ENCODE measurements at regions not wholly inside any gene's neighbourhood (a gene's known extent, or its start where the extent isn't known, plus 50 kb on each side); places are given as distances from the start of the nearest gene placed in this dataset.

DNA sequence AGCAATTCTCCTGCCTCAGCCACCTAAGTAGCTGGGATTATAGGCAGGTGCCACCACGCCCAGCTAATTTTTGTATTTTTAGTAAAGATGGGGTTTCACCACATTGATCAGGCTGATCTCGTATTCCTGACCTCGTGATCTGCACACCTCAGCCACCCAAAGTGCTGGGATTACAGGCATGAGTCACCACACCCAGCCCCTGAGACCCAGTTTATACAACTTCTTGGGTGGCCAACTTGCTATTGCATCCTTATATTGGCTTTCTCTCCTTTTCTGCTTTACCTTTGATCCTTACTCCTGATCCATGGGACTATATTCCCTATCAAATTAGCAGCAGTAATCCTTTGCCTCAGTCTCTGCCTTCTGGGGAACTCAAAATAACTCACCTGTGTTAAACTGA is 659.1 kb downstream of the PRELID2 start:
- Mint-ChIP-seq H3K36me3 (no peaks in the 10 kb centered on the region), H3K9me3 (no peaks in the 10 kb centered on the region), H3K27ac (no peak overlapping the region), H3K4me1 (no peaks in the 10 kb centered on the region), H3K27me3 (no peaks in the 10 kb centered on the region), H3K4me3 (no peak overlapping the region)
- ATAC-seq (replicated peaks) (no peak), DNase-seq (no peak)

DNA sequence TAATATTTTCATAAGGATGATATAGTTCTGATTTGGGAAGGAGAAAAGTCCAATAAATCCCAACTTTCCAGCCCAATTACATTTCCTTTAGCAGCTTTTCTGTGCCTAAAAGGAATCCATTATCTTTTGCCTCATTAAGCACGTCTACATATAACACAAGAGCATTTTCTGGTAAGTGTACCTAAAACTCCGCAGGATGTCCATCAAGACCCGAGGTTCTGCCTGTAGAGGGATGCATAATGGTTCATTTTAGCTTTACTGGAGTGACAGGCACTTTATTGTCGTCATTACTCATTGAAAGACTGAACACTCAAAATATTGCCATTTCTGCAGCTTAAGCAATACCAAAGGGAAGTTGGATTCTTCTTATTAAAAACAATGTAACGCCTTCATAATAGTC is 669.0 kb downstream of the PRELID2 start:
- Mint-ChIP-seq H3K9me3 (peaks cover 0 to 1% of the 10 kb centered on the region in 2 donors), H3K27me3 (no peaks in the 10 kb centered on the region), H3K36me3 (no peaks in the 10 kb centered on the region), H3K27ac (no peak overlapping the region), H3K4me1 (no peaks in the 10 kb centered on the region), H3K4me3 (no peak overlapping the region)
- DNase-seq: no peak
- ATAC-seq (replicated peaks): no peak

DNA sequence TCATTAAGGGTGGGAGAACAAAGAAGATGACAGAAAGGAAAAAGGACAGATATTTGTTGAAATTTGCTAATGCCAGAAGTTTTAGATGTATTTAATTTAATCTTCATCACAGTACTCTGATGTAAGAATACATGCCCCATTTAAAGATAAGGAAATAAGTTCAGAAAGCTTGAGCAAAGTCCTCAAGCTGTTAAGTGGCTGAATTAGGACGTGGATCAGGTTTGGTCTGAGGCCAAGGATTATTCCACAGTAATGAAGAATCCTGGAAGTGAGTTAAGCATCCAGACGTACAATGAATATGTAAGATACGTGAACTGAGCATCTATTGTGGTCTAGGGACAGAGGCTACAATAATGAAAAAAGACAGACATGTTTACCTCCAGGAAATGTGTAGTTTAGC is 671.3 kb downstream of the PRELID2 start:
- no peaks in the 10 kb centered on the region for H3K4me1 Mint-ChIP-seq
- H3K9me3 Mint-ChIP-seq: no peaks in the 10 kb centered on the region
- ATAC-seq (replicated peaks): no peak
- no peak overlapping the region for H3K4me3 Mint-ChIP-seq
- DNase-seq: no peak
- no peak overlapping the region for H3K27ac Mint-ChIP-seq
- H3K36me3 Mint-ChIP-seq: no peaks in the 10 kb centered on the region
- H3K27me3 Mint-ChIP-seq: no peaks in the 10 kb centered on the region

- H3K27ac Mint-ChIP-seq: no peak overlapping the region
- ATAC-seq (replicated peaks) (no peak), DNase-seq (no peak)
- H3K27me3 Mint-ChIP-seq: no peaks in the 10 kb centered on the region
- no peaks in the 10 kb centered on the region for H3K9me3 Mint-ChIP-seq
- H3K4me1 Mint-ChIP-seq: no peaks in the 10 kb centered on the region
- H3K4me3 Mint-ChIP-seq: no peak overlapping the region
- H3K36me3 Mint-ChIP-seq: no peaks in the 10 kb centered on the region
Measured at GRCh38 chr5:145162626-145163025, 672.5 kb downstream of the PRELID2 start.

DNA sequence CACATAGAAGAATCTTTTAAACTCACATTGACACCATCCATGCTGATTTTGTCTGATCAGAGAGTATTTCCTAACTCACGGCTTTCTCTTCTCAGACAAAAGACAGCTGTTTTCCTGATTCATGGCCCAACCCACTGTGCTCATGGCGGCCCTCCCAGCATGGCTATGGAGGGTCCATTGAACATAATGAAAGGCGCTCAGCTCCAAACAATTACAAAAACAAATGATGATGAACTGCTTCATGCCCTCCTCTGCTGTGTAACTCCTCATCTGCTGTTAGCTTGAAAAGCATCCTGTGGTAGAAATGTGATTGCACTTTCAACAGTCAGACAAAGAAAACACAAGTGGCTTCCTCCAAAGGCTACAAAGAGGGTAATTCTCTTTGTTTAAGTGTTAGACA is 673.8 kb downstream of the PRELID2 start:
- Mint-ChIP-seq H3K36me3 (no peaks in the 10 kb centered on the region), H3K27ac (no peak overlapping the region), H3K9me3 (no peaks in the 10 kb centered on the region), H3K4me3 (no peak overlapping the region), H3K27me3 (no peaks in the 10 kb centered on the region), H3K4me1 (no peaks in the 10 kb centered on the region)
- ATAC-seq (replicated peaks) (no peak), DNase-seq (no peak)

DNA sequence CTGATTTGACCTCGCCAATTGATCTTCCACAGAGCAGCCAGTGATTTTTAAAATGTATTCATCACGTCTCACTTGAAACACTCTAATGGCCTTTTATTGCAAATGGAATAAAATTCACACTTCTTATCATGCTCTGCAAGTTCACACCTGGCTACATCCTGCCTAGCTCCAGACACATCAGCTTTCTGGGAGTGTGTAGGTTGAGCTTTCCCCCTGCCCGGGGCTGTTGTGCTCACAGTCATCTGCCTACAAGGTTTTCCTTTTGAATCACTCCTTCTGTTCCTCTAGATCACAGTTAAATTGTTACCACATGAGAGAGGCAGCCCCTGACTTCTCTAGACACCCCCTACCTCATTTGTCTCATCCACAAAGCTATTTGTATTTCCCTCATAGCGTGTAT is 674.5 kb downstream of the PRELID2 start:
- ATAC-seq (replicated peaks) (peak in 1 of 2 donors; percentile 21), DNase-seq (no peak)
- Mint-ChIP-seq H3K9me3 (no peaks in the 10 kb centered on the region), H3K4me3 (no peak overlapping the region), H3K27ac (no peak overlapping the region), H3K27me3 (no peaks in the 10 kb centered on the region), H3K4me1 (no peaks in the 10 kb centered on the region), H3K36me3 (no peaks in the 10 kb centered on the region)

DNA sequence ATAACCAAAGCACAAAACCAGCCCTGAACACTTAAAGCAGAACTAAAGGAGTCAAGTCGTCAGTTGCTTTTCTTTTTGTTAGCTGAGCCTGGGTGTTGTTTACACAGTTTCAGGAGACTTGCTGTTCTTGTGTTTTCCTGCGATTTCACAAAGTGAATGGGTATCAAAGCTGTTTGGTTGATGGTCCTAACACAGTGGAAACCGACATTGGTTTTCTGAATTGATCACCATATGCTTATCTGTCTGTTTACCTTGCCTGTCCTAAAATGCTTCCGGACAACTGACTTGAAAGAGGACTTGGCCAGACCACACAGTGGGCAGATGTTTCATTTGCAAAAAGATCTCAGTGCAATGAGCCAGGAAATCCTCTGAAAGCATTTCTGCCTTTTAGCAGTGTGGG is 676.4 kb downstream of the PRELID2 start:
- ATAC-seq (replicated peaks): no peak
- Mint-ChIP-seq H3K36me3 (no peaks in the 10 kb centered on the region), H3K4me3 (no peak overlapping the region), H3K4me1 (no peaks in the 10 kb centered on the region), H3K9me3 (no peaks in the 10 kb centered on the region), H3K27me3 (no peaks in the 10 kb centered on the region), H3K27ac (no peak overlapping the region)
- DNase-seq: no peak

- H3K36me3 Mint-ChIP-seq: no peaks in the 10 kb centered on the region
- H3K4me1 Mint-ChIP-seq: no peaks in the 10 kb centered on the region
- DNase-seq (no peak), ATAC-seq (replicated peaks) (no peak)
- H3K9me3 Mint-ChIP-seq: peaks cover 0 to 2% of the 10 kb centered on the region in 2 donors
- no peak overlapping the region for H3K27ac Mint-ChIP-seq
- H3K4me3 Mint-ChIP-seq: no peak overlapping the region
- no peaks in the 10 kb centered on the region for H3K27me3 Mint-ChIP-seq
Measured at GRCh38 chr5:145157841-145158240, 677.3 kb downstream of the PRELID2 start.

DNA sequence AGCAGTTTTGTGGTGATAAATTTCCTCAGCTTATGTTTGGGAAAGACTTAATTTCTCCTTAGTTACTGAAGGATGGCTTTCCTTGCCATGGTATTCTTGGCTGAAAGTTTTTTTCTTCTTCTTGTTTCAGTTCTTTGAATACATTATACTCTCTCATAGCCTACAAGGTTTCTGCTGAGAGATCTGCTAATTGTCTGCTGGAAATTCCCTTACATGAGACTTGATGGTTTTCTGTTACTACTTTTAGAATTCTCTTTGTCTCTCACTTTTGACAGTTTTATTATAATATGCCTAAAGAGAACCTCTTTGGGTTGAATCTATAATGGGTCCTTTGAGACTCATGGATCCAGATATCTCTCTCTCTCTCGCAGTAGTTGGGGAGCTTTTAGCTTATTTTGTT is 693.6 kb downstream of the PRELID2 start:
- H3K9me3 Mint-ChIP-seq: peaks cover 0 to 2% of the 10 kb centered on the region in 2 donors
- H3K27ac Mint-ChIP-seq: no peak overlapping the region
- no peaks in the 10 kb centered on the region for H3K36me3 Mint-ChIP-seq
- ATAC-seq (replicated peaks) (no peak), DNase-seq (no peak)
- no peaks in the 10 kb centered on the region for H3K4me1 Mint-ChIP-seq
- no peaks in the 10 kb centered on the region for H3K27me3 Mint-ChIP-seq
- no peak overlapping the region for H3K4me3 Mint-ChIP-seq

GRCh38 chr5:145130996-145131395 is 704.1 kb downstream of the PRELID2 start:
- Mint-ChIP-seq H3K4me3 (no peak overlapping the region), H3K27me3 (no peaks in the 10 kb centered on the region), H3K9me3 (no peaks in the 10 kb centered on the region), H3K36me3 (no peaks in the 10 kb centered on the region), H3K4me1 (no peaks in the 10 kb centered on the region), H3K27ac (no peak overlapping the region)
- no peak for ATAC-seq (replicated peaks)
- DNase-seq: no peak

GRCh38 chr5:145129797-145130196 is 705.3 kb downstream of the PRELID2 start:
- no peak for DNase-seq
- H3K4me1 Mint-ChIP-seq: no peaks in the 10 kb centered on the region
- no peak overlapping the region for H3K4me3 Mint-ChIP-seq
- no peak overlapping the region for H3K27ac Mint-ChIP-seq
- H3K36me3 Mint-ChIP-seq: no peaks in the 10 kb centered on the region
- peaks cover 0 to 2% of the 10 kb centered on the region in 2 donors for H3K9me3 Mint-ChIP-seq
- H3K27me3 Mint-ChIP-seq: no peaks in the 10 kb centered on the region
- no peak for ATAC-seq (replicated peaks)

- DNase-seq: no peak
- ATAC-seq (replicated peaks): no peak
- no peaks in the 10 kb centered on the region for H3K36me3 Mint-ChIP-seq
- H3K27me3 Mint-ChIP-seq: no peaks in the 10 kb centered on the region
- no peak overlapping the region for H3K27ac Mint-ChIP-seq
- H3K9me3 Mint-ChIP-seq: peaks cover 0 to 2% of the 10 kb centered on the region in 2 donors
- H3K4me3 Mint-ChIP-seq: no peak overlapping the region
- H3K4me1 Mint-ChIP-seq: no peaks in the 10 kb centered on the region
Measured at GRCh38 chr5:145124806-145125205, 710.3 kb downstream of the PRELID2 start.

DNA sequence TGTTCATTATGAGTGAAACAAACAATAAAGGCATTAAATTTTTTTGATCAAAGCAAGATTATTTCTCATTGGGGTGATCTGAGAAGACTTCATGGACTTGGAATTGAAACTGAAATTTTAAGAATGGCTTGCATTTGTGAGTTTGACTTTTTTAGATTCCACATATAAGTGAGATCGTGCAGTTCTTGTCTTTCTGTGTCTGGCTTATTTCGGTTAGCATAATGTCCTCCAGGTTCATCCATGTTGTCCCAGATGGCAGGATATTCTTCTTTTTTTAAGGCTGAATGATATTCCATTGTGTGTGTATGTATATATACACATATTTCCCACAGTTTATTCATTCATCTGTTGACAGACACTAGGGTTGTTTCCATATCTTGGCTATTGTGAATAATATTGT is 716.5 kb downstream of the PRELID2 start:
- no peak for DNase-seq
- Mint-ChIP-seq H3K27me3 (no peaks in the 10 kb centered on the region), H3K36me3 (no peaks in the 10 kb centered on the region), H3K4me1 (no peaks in the 10 kb centered on the region), H3K4me3 (no peak overlapping the region), H3K27ac (no peak overlapping the region), H3K9me3 (peaks cover 2 to 4% of the 10 kb centered on the region in 2 donors)
- no peak for ATAC-seq (replicated peaks)

DNA sequence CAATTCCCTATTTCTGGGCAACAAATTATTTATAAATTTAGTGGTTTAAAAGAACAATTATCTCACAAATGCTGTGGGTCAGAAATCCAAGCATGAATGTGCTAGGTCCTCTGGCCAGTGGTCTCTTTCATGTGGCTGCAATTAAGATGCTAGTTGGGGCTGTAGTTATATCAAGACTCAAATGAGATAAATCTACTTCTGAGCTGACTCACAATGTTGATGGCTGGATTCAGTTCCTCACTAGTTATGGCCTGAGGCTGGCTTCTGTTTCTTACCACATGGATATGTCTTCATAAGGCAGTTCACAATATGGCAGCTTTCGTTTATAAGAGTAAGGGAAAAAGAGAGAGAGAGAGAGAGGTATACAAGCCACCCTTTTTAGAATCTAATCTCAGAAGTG is 717.0 kb downstream of the PRELID2 start:
- ATAC-seq (replicated peaks) (no peak), DNase-seq (no peak)
- Mint-ChIP-seq H3K27me3 (no peaks in the 10 kb centered on the region), H3K4me1 (no peaks in the 10 kb centered on the region), H3K36me3 (no peaks in the 10 kb centered on the region), H3K4me3 (no peak overlapping the region), H3K9me3 (peaks cover 2 to 4% of the 10 kb centered on the region in 2 donors), H3K27ac (no peak overlapping the region)

GRCh38 chr5:145117285-145117684 is 717.9 kb downstream of the PRELID2 start:
- Mint-ChIP-seq H3K4me3 (no peak overlapping the region), H3K36me3 (no peaks in the 10 kb centered on the region), H3K27me3 (no peaks in the 10 kb centered on the region), H3K4me1 (no peaks in the 10 kb centered on the region), H3K27ac (no peak overlapping the region), H3K9me3 (peaks cover 2 to 4% of the 10 kb centered on the region in 2 donors)
- no peak for DNase-seq
- ATAC-seq (replicated peaks): no peak

DNA sequence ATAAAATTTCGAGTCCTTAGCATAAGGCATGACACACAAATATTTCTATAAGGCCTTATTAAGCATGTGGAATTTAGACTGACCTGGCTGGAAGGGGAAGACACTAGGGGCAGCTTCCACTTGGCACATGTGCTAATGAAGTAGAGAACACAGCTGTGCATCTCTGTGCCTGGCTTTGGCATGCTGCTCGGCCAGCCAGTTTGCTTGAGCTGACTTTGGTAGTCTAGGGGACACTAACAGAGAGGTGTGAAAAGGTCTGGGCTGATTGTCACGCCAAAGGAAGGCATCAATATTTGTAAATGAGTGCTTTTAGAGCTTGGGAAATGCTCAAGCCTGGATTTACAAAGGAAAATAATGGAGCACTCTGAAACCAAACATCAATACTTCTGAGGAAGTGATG is 723.7 kb downstream of the PRELID2 start:
- H3K36me3 Mint-ChIP-seq: no peaks in the 10 kb centered on the region
- no peak overlapping the region for H3K4me3 Mint-ChIP-seq
- DNase-seq (no peak), ATAC-seq (replicated peaks) (no peak)
- H3K27me3 Mint-ChIP-seq: peaks cover 0 to 4% of the 10 kb centered on the region in 2 donors
- no peaks in the 10 kb centered on the region for H3K4me1 Mint-ChIP-seq
- H3K9me3 Mint-ChIP-seq: peaks cover 4 to 6% of the 10 kb centered on the region in 2 donors
- H3K27ac Mint-ChIP-seq: no peak overlapping the region
